ENCODE measurements at regions not wholly inside any gene's neighbourhood (a gene's known extent, or its start where the extent isn't known, plus 50 kb on each side); places are given as distances from the start of the nearest gene placed in this dataset.

GRCh38 chr2:142724186-142724585 lies 153.3 kb upstream of the KYNU start:
- H3K4me2 ChIP-seq: no peak overlapping the region
- H3K27me3 ChIP-seq (ENCODE audit: insufficient read depth): no peaks in the 10 kb centered on the region
- POLR2A ChIA-PET: no interaction called here
- no peak overlapping the region for H3K27ac ChIP-seq (ENCODE audit: low read depth in 2 of 2, low read length in 1 of 2)
- CTCF ChIA-PET: interaction anchor here (0.8 kb wide), 1 partner anchor 23 kb away, joined by 4 read pairs; no protein-coding TSS in a partner anchor
- no peak overlapping the region for H2AFZ ChIP-seq (ENCODE audit: low read depth)
- H3K9me3 ChIP-seq: no peaks in the 10 kb centered on the region
- no peaks in the 10 kb centered on the region for H3K36me3 ChIP-seq (replicated peaks in 1 of 2; ENCODE audit: control insufficient read depth in 1 of 2, insufficient read depth in 2 of 2, low read length in 1 of 2)
- no peaks in the 10 kb centered on the region for H4K20me1 ChIP-seq (ENCODE audit: insufficient read depth)
- H3K4me3 ChIP-seq (ENCODE audit: low read depth in 2 of 2, low read length in 1 of 2): no peak overlapping the region
- H3K9ac ChIP-seq: no peak overlapping the region
- DNase-seq: no peak
- H3K9me2 ChIP-seq: no peaks in the 10 kb centered on the region
- no peak for TF ChIP-seq REST (IDR thresholded peaks at IDR 0.05; ENCODE audit: low read depth, low read length)
- TF ChIP-seq JUND (IDR thresholded peaks at IDR 0.05): no peak
- TF ChIP-seq TAF1 (IDR thresholded peaks at IDR 0.05; ENCODE audit: borderline replicate concordance, low read depth, low read length): no peak
- no peak for TF ChIP-seq EZH2phosphoT487 (IDR thresholded peaks at IDR 0.05; ENCODE audit: borderline replicate concordance, low read depth)
- no peak for TF ChIP-seq YY1 (IDR thresholded peaks at IDR 0.05; ENCODE audit: low read depth)
- no peak for TF ChIP-seq USF2 (IDR thresholded peaks at IDR 0.05; ENCODE audit: borderline replicate concordance, low read depth, low read length)
- TF ChIP-seq CHD2 (IDR thresholded peaks at IDR 0.05; ENCODE audit: low read length, partially characterized antibody): no peak
- no peak for TF ChIP-seq SMC3 (IDR thresholded peaks at IDR 0.05; ENCODE audit: low read depth, low read length)
- TF ChIP-seq MEF2A (IDR thresholded peaks at IDR 0.05; ENCODE audit: borderline replicate concordance, low read depth): no peak
- TF ChIP-seq ZBTB33 (IDR thresholded peaks at IDR 0.05; ENCODE audit: borderline replicate concordance, low read depth): no peak
- no peak for TF ChIP-seq NRF1 (IDR thresholded peaks at IDR 0.05; ENCODE audit: low read depth, low read length)
- H3K4me1 ChIP-seq (ENCODE audit: control insufficient read depth in 1 of 2, insufficient read depth in 2 of 2, low read depth in 1 of 2, low read length in 1 of 2): no peaks in the 10 kb centered on the region
- no peaks in the 10 kb centered on the region; the same call in 1 of the 2 replicates for H3K79me2 ChIP-seq (ENCODE audit: insufficient read depth)
- H3F3A ChIP-seq (replicated peaks; ENCODE audit: insufficient read depth): no peaks in the 10 kb centered on the region

GRCh38 chr2:142723236-142723635 lies 154.2 kb upstream of the KYNU start:
- no peaks in the 10 kb centered on the region for H3K9me2 ChIP-seq
- DNase-seq: no peak
- H2AFZ ChIP-seq (ENCODE audit: low read depth): no peak overlapping the region
- H3F3A ChIP-seq (replicated peaks; ENCODE audit: insufficient read depth): no peaks in the 10 kb centered on the region
- no peak overlapping the region for H3K4me3 ChIP-seq (ENCODE audit: low read depth in 2 of 2, low read length in 1 of 2)
- ChIA-PET CTCF (no interaction called here), POLR2A (no interaction called here)
- no peaks in the 10 kb centered on the region; the same call in 1 of the 2 replicates for H3K79me2 ChIP-seq (ENCODE audit: insufficient read depth)
- no peak overlapping the region for H3K4me2 ChIP-seq
- H3K9me3 ChIP-seq: no peaks in the 10 kb centered on the region
- H4K20me1 ChIP-seq (ENCODE audit: insufficient read depth): no peaks in the 10 kb centered on the region
- H3K36me3 ChIP-seq (replicated peaks in 1 of 2; ENCODE audit: control insufficient read depth in 1 of 2, insufficient read depth in 2 of 2, low read length in 1 of 2): no peaks in the 10 kb centered on the region
- H3K27ac ChIP-seq (ENCODE audit: low read depth in 2 of 2, low read length in 1 of 2): no peak overlapping the region
- H3K27me3 ChIP-seq (ENCODE audit: insufficient read depth): no peaks in the 10 kb centered on the region
- no peak overlapping the region for H3K9ac ChIP-seq
- WGBS (ENCODE audit: low lambda C conversion rate): 60% methylated on average over 1 of the region's 1 CpG
- H3K4me1 ChIP-seq (ENCODE audit: control insufficient read depth in 1 of 2, insufficient read depth in 2 of 2, low read depth in 1 of 2, low read length in 1 of 2): no peaks in the 10 kb centered on the region
- TF ChIP-seq RFX5 (IDR thresholded peaks at IDR 0.05; ENCODE audit: low read length) (no peak), REST (IDR thresholded peaks at IDR 0.05; ENCODE audit: low read depth, low read length) (no peak), CTCF (IDR thresholded peaks at IDR 0.05) (no peak), CHD2 (IDR thresholded peaks at IDR 0.05; ENCODE audit: low read length, partially characterized antibody) (no peak), POLR2AphosphoS5 (IDR thresholded peaks at IDR 0.05; ENCODE audit: low read depth, low read length) (no peak)
- TF ChIP-seq, protein P1, sequence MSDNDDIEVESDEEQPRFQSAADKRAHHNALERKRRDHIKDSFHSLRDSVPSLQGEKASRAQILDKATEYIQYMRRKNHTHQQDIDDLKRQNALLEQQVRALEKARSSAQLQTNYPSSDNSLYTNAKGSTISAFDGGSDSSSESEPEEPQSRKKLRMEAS (IDR thresholded peaks at IDR 0.05; ENCODE audit: low read depth): no peak
